Germinal center (tissue), 1 donor: ENCODE measurements at regions not wholly inside any gene's neighbourhood (a gene's known extent, or its start where the extent isn't known, plus 50 kb on each side); places are given as distances from the start of the nearest gene placed in this dataset.

ENCODE experiments used
- DNase-seq: peaks from one replicate; pipeline ENCODE4 v3.0.0; 2012; ENCODE audit warnings: mixed read lengths, low spot score

GRCh38 chr20:12891643-12892042, 117.1 kb upstream of the SPTLC3 start:
- DNase-seq = no peak

DNA sequence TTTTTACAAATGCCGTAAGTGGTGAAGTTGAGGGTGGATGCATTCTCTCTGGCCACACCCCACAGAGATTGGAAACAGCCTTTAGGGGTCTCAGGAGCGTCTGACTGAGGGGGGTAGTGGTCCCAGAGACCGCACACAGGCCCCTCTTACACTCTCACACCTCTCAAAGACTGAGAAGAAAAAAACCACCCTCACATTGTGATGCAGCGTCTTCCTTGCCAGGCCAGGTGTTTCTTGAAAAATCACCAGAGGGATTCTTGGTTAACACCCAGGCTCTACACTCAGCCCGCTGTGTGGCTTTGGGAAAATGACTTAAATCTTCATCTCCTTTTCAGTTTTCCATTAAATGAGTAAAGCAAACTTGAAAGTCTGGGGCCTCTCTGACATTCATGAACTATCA, 115.8 kb upstream of the SPTLC3 start:
- DNase-seq = no peak

- DNase-seq = no peak
Measured at GRCh38 chr20:12893653-12894052, 115.1 kb upstream of the SPTLC3 start.

- no peak for DNase-seq
Measured at GRCh38 chr20:12894089-12894488, 114.7 kb upstream of the SPTLC3 start.

DNA sequence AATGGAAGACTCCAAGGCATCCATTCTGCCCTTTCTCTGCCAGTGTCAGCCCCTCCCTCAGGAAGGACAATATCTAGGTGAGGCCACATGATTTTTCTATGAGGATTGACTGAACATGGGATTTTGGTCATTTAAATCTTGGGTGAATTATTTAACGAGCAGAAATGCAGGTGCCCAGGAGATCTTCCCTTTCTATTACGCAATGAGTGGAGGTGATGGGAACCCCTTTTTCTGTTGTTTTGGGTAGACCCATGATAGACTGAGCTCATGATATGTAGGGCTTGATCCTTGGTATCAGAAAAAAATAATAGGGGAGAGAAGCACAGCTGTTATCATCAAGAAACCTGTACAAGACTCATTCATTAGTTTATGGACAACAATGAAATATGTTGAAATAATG, 112.6 kb upstream of the SPTLC3 start:
- no peak for DNase-seq

GRCh38 chr20:12902992-12903391, 105.8 kb upstream of the SPTLC3 start:
- DNase-seq = no peak

DNA sequence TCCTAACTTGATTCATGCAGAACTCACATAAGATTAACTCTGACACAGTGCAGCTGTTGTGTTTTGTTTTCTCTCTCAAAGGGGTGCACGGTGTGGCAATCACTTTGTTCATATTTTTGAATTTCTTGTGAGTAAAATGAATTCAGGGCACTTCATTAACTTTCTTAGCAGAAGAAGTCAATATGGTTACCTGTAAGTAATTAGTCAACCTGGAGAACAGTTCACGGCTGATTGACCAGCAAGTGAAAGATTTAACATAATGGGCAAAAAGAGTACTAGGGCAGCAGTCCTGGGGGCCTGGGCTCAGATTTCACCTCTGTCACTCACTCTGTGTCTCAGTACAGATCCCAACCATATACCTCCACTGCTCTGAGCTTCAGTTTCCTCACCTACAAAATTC, 102.4 kb upstream of the SPTLC3 start:
- no peak for DNase-seq

DNA sequence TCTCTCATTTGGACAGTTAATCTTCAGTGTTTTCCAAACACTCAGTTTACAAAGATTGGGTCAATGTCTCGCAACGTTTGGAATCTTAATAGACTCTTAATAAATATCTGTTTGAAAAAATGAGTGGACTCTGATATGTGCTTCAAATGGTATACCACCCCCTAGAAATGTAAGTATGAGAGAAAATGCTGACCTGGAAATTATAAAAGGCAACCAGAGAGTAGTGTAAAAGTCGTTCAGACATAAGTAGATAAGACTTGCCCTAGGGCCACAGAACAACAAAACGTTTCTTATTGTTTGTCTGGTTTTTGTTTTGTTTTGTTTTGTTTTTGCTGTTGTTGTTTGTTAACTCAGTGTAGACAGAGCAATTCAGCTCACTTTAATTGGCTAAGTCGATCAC, 97.4 kb upstream of the SPTLC3 start:
- no peak for DNase-seq

- DNase-seq = no peak
Measured at GRCh38 chr20:12913781-12914443, 94.9 kb upstream of the SPTLC3 start.

DNA sequence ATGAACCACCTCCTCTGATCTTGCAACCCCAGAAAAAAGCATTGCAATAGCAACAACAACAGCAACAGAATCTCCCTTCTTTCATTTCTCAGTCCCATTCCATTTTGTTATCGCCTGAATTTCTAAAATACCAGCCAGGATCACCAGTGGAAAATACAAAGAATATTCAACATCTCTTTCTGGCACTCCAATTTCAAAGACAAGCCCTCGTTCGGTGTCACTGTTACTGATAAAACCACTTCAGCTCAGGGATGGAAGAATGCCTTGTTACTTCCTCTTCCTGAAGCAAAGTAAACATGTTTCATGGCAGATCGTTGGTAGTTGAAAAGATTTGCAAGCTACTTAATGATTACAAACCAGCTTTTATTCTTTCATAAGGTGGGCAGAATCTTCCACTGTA, 94.0 kb upstream of the SPTLC3 start:
- no peak for DNase-seq

- DNase-seq = no peak
Measured at GRCh38 chr20:12916699-12917098, 92.1 kb upstream of the SPTLC3 start.

DNA sequence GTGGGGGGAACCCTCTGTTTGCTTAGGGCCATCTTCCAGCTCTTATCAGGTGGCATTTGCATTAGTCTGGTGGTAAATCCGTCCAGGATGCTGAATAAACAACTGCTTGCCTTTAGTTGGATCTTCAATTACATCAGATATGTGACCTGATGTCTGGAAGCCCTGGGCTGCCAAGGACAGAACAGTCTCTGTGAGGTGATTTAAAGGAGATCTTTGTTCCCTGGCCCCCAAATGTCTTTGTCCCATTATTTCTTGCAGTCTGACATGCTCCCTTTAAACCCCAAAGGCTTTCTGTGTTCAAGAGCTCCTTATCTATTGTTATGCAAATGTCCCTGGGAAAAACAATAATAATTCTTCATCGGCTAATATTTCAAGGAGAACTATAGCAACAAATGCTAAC, 84.6 kb upstream of the SPTLC3 start:
- no peak for DNase-seq

GRCh38 chr20:12925210-12925755, 83.5 kb upstream of the SPTLC3 start:
- DNase-seq = peak; percentile 47

DNA sequence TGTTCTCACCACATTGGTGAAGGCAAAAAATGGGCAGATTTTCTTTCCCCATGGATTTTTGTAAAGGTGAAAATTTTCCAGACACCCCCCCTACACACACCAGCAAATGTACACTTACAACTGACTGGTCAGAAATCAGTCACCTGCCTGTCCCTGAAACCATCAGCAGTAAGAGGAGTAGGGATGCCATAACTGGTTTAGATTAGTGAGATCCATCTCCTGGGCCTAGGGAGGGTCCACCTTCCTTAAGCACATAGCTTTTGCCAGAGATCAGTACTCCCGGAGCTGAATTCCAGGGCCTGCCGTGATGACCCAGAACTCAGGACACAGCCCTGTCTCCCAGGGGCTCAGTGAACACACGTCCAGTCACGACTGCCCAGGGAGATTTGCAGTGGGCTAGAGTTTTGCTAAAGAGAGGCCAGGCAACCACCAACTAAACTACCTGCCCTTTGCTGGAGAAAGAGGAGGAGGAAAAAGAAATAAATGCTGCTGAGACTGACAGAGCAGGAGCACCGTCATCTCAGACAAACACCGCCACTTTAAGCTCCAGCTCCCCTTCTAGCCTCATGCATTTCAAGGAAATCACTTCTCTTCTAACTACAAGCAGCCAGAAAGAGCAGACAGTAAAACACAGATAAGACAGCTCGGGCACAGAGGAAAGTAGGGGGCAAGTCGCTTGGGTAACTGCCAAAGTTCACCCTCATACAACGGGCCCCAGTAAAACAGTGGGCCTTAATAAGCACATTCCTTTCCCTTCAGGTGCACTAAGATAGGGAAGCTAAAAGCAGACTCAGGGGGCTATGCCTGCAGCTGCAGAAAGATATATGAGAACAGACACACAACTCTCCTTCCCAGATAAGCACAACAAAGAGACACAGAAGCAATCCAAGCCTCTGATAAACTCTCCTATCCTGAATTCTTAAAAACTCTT, 82.6 kb upstream of the SPTLC3 start:
- no peak for DNase-seq

GRCh38 chr20:12927489-12927888, 81.3 kb upstream of the SPTLC3 start:
- no peak for DNase-seq

DNA sequence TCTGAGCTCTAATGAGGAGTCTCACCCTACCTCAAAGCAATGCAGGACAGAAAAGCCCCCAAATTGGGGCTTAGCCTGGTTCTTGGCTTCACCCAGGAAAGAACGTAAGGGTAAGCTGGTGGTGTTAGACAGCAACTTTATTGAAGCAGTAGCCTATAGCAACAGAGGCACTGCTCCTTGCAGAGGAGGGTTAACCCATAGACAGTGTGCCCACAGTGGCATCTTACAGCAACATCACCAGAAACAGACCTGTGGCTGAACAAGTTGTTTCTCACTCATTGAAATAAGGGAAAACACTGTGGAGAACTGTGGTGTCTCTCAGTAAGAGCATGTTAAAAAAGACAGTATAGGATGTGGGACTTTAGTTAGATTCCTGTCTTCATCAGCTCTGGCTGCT, 80.4 kb upstream of the SPTLC3 start:
- no peak for DNase-seq

DNA sequence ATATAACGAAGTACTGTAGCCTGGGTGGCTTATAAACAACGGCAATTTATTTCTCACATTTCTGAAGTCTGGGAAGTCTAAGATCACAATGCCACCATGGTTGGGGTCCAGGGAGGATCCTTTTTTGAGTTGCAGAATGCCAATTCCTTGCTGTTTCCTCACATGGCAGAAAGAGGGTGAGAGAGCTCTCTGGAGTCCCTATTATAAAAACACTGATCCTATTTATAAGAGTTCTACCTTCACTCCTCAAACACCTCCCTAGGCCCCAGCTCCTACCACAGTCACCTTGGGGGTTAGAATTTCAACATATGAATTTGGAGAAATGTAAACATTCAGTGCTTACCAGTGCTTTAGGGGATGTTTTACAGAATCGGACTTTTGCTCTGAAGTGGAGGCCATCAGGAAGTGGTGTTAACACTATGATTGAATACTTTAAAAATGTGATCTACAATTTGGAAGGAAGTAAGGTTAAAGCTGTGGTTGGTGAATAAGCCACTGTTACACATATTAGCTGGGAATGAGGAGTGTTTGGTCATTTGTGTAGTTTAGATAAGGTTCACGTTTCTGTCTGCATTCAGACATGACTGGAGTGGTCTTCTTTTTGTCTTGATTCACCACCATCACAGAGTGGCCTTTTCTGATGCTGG, 79.9 kb upstream of the SPTLC3 start:
- no peak for DNase-seq

DNA sequence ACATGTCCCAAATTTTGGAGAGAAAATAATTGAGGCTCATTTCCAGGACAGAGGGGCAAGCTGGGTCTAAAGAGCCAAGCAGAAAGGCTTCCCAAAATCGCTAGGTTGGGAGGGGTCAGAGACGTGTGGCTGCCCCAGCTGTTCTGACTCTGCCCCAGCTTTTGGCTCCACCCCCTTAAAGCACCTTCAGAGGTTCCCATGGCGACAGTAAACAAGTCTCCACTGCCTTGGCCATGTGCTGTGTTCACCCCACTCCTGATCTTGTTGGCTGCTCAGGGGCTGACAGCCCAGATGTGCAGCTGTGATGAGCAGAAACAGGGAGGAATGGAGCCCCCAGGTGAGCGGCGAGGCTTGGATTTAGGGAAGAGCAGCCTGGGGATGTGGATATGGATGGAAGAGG, 72.8 kb upstream of the SPTLC3 start:
- DNase-seq = no peak

DNA sequence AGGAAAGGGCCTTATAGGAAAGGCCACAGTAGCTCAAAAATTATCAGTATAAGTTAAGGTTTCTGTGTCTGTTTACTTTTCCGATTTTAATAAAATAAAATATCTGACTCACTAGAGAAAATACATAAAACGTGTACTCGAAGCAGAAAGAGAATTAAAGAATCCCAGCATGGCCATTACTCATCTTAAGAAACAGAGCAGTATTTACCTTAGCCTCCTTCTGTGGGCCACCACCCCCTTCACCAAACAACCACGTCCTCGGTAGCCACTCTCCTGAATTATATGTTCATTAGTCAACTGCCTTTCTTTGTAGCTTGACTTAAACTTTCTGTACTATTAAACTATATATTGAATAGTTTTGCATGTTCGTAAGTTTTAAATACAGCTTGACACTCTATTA, 72.2 kb upstream of the SPTLC3 start:
- DNase-seq = no peak

DNA sequence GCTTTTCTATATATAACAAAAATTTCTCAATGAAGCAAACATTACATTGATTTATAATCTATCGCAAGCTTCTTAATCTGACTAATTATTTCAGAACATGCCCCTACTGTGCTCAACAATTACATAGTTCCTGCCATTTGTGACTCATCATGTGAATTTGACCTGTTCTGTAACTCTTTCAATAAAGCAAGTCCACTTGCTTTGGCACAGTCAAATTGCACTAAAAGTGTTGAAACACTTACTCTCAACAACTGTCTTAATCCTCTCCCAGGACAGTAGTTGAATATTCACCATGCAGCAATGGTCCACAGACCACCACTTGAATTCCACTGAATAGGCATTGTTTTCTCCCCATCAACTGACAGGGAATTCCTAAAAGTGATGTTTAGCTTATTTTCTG, 67.7 kb upstream of the SPTLC3 start:
- DNase-seq = no peak

DNA sequence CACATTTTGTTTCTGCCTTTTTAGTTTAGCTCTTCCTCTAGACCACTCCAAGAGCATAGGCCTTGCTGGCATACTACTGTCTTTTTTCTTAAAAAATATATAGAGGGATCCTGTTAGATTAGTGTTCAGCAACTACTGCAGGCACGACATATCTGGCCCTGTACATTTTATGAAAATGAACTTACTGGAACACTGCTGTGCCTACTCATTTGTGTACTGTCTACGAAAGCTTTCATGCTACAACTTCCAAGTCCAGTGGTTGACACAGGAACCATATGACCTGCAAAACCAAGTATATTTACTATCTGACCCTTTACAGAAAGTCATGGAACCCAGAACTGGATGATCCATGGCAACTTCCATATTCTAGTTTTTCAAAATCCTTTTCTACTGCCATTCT, 66.6 kb upstream of the SPTLC3 start:
- DNase-seq = no peak

- no peak for DNase-seq
Measured at GRCh38 chr20:12946789-12947188, 62.0 kb upstream of the SPTLC3 start.

DNA sequence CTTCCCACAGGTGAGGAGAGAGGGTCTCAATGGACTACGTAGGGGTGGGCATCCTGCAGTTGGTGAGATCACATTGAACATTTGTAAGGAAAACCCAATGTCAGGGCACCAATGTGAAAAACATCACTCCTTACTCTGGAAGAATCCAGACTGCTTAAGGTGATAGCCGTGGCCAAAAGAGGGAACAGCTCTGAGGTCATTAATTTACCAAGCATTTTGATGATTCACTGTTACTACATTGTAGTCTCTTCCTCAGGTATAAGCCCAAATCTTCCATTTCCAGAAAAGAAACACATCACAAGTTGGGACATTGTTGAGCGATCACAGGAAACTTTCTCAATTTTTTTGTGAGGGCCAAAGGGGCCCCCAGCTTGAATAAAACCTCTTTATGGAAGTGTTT, 61.1 kb upstream of the SPTLC3 start:
- DNase-seq = no peak
